ENCODE measurements at regions not wholly inside any gene's neighbourhood (a gene's known extent, or its start where the extent isn't known, plus 50 kb on each side); places are given as distances from the start of the nearest gene placed in this dataset.

- DNase-seq (no peak), ATAC-seq (ENCODE audit: low read depth) (no peak)
- H4K20me1 ChIP-seq (ENCODE audit: insufficient read depth, low read length), result no peaks in the 10 kb centered on the region
- TF ChIP-seq ELK1 (IDR thresholded peaks at IDR 0.05; ENCODE audit: borderline replicate concordance, low read depth, low read length), result no peak
- TF ChIP-seq POLR2A (IDR thresholded peaks at IDR 0.05; ENCODE audit: low read depth, low read length), result no peak
- TF ChIP-seq, protein P1, sequence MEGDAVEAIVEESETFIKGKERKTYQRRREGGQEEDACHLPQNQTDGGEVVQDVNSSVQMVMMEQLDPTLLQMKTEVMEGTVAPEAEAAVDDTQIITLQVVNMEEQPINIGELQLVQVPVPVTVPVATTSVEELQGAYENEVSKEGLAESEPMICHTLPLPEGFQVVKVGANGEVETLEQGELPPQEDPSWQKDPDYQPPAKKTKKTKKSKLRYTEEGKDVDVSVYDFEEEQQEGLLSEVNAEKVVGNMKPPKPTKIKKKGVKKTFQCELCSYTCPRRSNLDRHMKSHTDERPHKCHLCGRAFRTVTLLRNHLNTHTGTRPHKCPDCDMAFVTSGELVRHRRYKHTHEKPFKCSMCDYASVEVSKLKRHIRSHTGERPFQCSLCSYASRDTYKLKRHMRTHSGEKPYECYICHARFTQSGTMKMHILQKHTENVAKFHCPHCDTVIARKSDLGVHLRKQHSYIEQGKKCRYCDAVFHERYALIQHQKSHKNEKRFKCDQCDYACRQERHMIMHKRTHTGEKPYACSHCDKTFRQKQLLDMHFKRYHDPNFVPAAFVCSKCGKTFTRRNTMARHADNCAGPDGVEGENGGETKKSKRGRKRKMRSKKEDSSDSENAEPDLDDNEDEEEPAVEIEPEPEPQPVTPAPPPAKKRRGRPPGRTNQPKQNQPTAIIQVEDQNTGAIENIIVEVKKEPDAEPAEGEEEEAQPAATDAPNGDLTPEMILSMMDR (conservative IDR thresholded peaks at IDR 0.05; ENCODE audit: low read depth, low read length), result no peak
- no peak for TF ChIP-seq MAZ (IDR thresholded peaks at IDR 0.05; ENCODE audit: borderline replicate concordance, low read depth, low read length)
- H3K9me1 ChIP-seq (ENCODE audit: insufficient read depth, low read length), result no peaks in the 10 kb centered on the region
- CTCF ChIA-PET, result no interaction called here
- H4K91ac ChIP-seq (ENCODE audit: insufficient read depth, low read depth, low read length), result no peak overlapping the region
- no peak overlapping the region for H2BK120ac ChIP-seq (ENCODE audit: low read depth, low read length)
- H3K27ac ChIP-seq (ENCODE audit: insufficient read depth, low read length), result no peak overlapping the region
- no peak overlapping the region for H4K5ac ChIP-seq (ENCODE audit: low read depth, low read length)
- POLR2A ChIA-PET (ENCODE audit: unreplicated experiment), result no interaction called here
- dilution Hi-C loops (cut with HindIII; ENCODE audit: low sequenced_read_pairs, unreplicated experiment), result no loop called here
- no TSS peak for BruUV-seq (replicated peaks)
- H3K9ac ChIP-seq (ENCODE audit: low read depth, low read length), result no peak overlapping the region
- no peaks in the 10 kb centered on the region for H3K79me1 ChIP-seq (ENCODE audit: low read depth in 1 of 2, low read length in 2 of 2)
- no peak overlapping the region for H3K4me2 ChIP-seq (ENCODE audit: low read depth, low read length)
- H3K18ac ChIP-seq (ENCODE audit: low read depth, low read length), result no peak overlapping the region
- intact Hi-C loops (cut with micrococcal nuclease), result no loop called here
- H2BK15ac ChIP-seq (ENCODE audit: low read depth, low read length), result no peak overlapping the region
- no peak overlapping the region for H3K56ac ChIP-seq (ENCODE audit: extremely low read depth, insufficient read depth, low read length)
- no peak overlapping the region for H4K8ac ChIP-seq (ENCODE audit: low read depth in 2 of 2, low read length in 2 of 2)
- no peak overlapping the region for H2AFZ ChIP-seq (replicated peaks; ENCODE audit: low read length, poor library complexity)
- no peaks in the 10 kb centered on the region for H3K9me3 ChIP-seq (ENCODE audit: control insufficient read depth, insufficient read depth, low read length)
- H3K4ac ChIP-seq (ENCODE audit: low read depth, low read length), result no peak overlapping the region
- no peak overlapping the region for H2AK5ac ChIP-seq (ENCODE audit: low read depth, low read length)
- no peaks in the 10 kb centered on the region for H3K27me3 ChIP-seq (ENCODE audit: control insufficient read depth, insufficient read depth, low read length)
- H2BK5ac ChIP-seq (ENCODE audit: low read depth, low read length, poor library complexity, severe bottlenecking), result no peak overlapping the region
- H3K23ac ChIP-seq (ENCODE audit: low read depth, low read length), result no peak overlapping the region
- H3K14ac ChIP-seq (replicated peaks; ENCODE audit: low read depth, low read length), result no peak overlapping the region
- in situ Hi-C loops (cut with MboI; ENCODE audit: low sequenced_read_pairs), result no loop called here
- H3K4me1 ChIP-seq (ENCODE audit: control insufficient read depth, insufficient read depth, low read length), result no peaks in the 10 kb centered on the region
- WGBS, 2 experiments (ENCODE audit: extremely low coverage in 2 of 2, insufficient read length in 1 of 2), result no CpG with 5 or more reads among the region's 1 CpG
- H2BK20ac ChIP-seq (ENCODE audit: low read depth, low read length), result no peak overlapping the region
- H2AK9ac ChIP-seq (replicated peaks; ENCODE audit: low read depth, low read length, poor library complexity), result no peak overlapping the region
- no peaks in the 10 kb centered on the region for H3K36me3 ChIP-seq (ENCODE audit: control insufficient read depth, insufficient read depth, low read length)
- no peak overlapping the region for H3K4me3 ChIP-seq (ENCODE audit: insufficient read depth, low read depth, low read length)
These were observed 297.5 kb upstream of the UBE2E3 start for GRCh38 chr2:180682871-180683270.
